T-cell (primary cell): ENCODE measurements at regions not wholly inside any gene's neighbourhood (a gene's known extent, or its start where the extent isn't known, plus 50 kb on each side); places are given as distances from the start of the nearest gene placed in this dataset.

Experiments
- ATAC-seq, 4 experiments: fragments of 200-7000 bp in 3 of 4; fragments of 150-1000 bp in 1 of 4; cut with Tn5 transposase; replicated peaks in 1 of 4; 1 replicate in 3 of 4; 2 replicates in 1 of 4; pipeline ENCODE4 v1.10.0; 2021; ENCODE audit warnings: moderate library complexity in 3 of 4, mild to moderate bottlenecking in 2 of 4, moderate number of reproducible peaks in 1 of 4
- CTCF ChIA-PET, 2 donors: fragments of 300-600 bp; sonication (Branson Sonifier 250); formaldehyde crosslinking; loops; one replicate each; lab custom pipeline; 2022; ENCODE audit warnings: antibody characterized with exemption in 2 of 2; lab: Charles Lee
- POLR2A ChIA-PET, 2 donors: fragments of 300-600 bp; sonication (Branson Sonifier 250); formaldehyde crosslinking; loops; one replicate each; lab custom pipeline; 2022; ENCODE audit warnings: antibody characterized with exemption in 2 of 2; lab: Charles Lee
- DNase-seq, 35 experiments: peaks; one replicate each; pipeline versions ENCODE4 v3.0.0 to v3.0.0-alpha.2; 2013 to 2023
- H3K27ac ChIP-seq: one replicate; pipeline ENCODE4 v1.5.1; 2013; ENCODE audit warnings: low read length
- H3K27me3 ChIP-seq, 2 experiments: replicated peaks in 1 of 2; 1 replicate in 1 of 2; 2 replicates in 1 of 2; pipeline versions ENCODE4 v1.6.1 to v1.7.0; 2013; ENCODE audit warnings: low read length in 1 of 2, mixed read lengths in 1 of 2; ENCODE audit not compliant: control insufficient read depth in 2 of 2, insufficient read depth in 2 of 2; ENCODE audit errors: extremely low read depth in 1 of 2
- H3K36me3 ChIP-seq, 2 donors: 1 replicate in 1 of 2; 2 replicates in 1 of 2; pipeline versions ENCODE4 v1.6.1 to v1.7.0; 2013; ENCODE audit warnings: low read length in 1 of 2; ENCODE audit not compliant: control insufficient read depth in 2 of 2, insufficient read depth in 1 of 2; ENCODE audit errors: extremely low read depth in 1 of 2
- H3K4me1 ChIP-seq, 2 experiments: 1 replicate in 1 of 2; 2 replicates in 1 of 2; pipeline versions ENCODE4 v1.6.1 to v1.7.0; 2013; ENCODE audit warnings: low read length in 2 of 2, mixed read lengths in 1 of 2; ENCODE audit not compliant: insufficient read depth in 2 of 2, control insufficient read depth in 1 of 2; ENCODE audit errors: extremely low read depth in 1 of 2
- H3K4me3 ChIP-seq, 2 donors: 1 replicate in 1 of 2; 2 replicates in 1 of 2; pipeline versions ENCODE4 v1.5.1 to v1.7.0; 2013; ENCODE audit warnings: mild to moderate bottlenecking in 2 of 2, low read length in 1 of 2, moderate library complexity in 1 of 2; ENCODE audit not compliant: control insufficient read depth in 1 of 2; ENCODE audit errors: extremely low read depth in 1 of 2
- H3K9me3 ChIP-seq: 2 replicates; pipeline ENCODE4 v1.7.0; 2013
- H3K27ac Mint-ChIP-seq, 2 donors: one replicate each; pipeline ENCODE4 v1.8.0; 2020 to 2021; ENCODE audit warnings: mild to moderate bottlenecking in 2 of 2, mixed read lengths in 2 of 2
- H3K27me3 Mint-ChIP-seq, 2 donors: one replicate each; pipeline ENCODE4 v1.8.0; 2021 to 2022; ENCODE audit warnings: mixed read lengths in 2 of 2
- H3K36me3 Mint-ChIP-seq: one replicate; pipeline ENCODE4 v1.8.0; 2021; ENCODE audit warnings: mixed read lengths
- H3K4me1 Mint-ChIP-seq, 3 donors: one replicate each; pipeline ENCODE4 v1.8.0; 2020 to 2022; ENCODE audit warnings: mixed read lengths in 3 of 3, mild to moderate bottlenecking in 1 of 3
- H3K4me3 Mint-ChIP-seq, 3 donors: one replicate each; pipeline ENCODE4 v1.8.0; 2020 to 2022; ENCODE audit warnings: mild to moderate bottlenecking in 3 of 3, mixed read lengths in 3 of 3, moderate library complexity in 3 of 3
- H3K9me3 Mint-ChIP-seq, 3 donors: one replicate each; pipeline ENCODE4 v1.8.0; 2020 to 2022; ENCODE audit warnings: mixed read lengths in 3 of 3
- WGBS: methylation state at CpG from one replicate; pipeline ENCODE4 v1.1.5; 2013; ENCODE audit warnings: missing lambda C conversion rate; ENCODE audit not compliant: insufficient coverage; 5-methylcytosine and 5-hydroxymethylcytosine counted together

GRCh38 chr18:61039251-61039650 is 294.0 kb upstream of the CDH20 start:
- Histone ChIP-seq H3K4me3 (no peak overlapping the region), H3K36me3 (no peaks in the 10 kb centered on the region), H3K27ac (no peak overlapping the region), H3K9me3 (no peaks in the 10 kb centered on the region), H3K4me1 (no peaks in the 10 kb centered on the region), H3K27me3 (no peaks in the 10 kb centered on the region)
- CTCF ChIA-PET: no interaction called here
- no peak overlapping the region for H3K27ac Mint-ChIP-seq
- DNase-seq (no peak), ATAC-seq (no peak)
- H3K9me3 Mint-ChIP-seq: peaks cover 2 to 8% (median 4%) of the 10 kb centered on the region in 3 donors
- H3K4me3 Mint-ChIP-seq: no peak overlapping the region
- no peaks in the 10 kb centered on the region for H3K27me3 Mint-ChIP-seq
- 20% methylated on average over 1 of the region's 3 CpGs for WGBS
- H3K36me3 Mint-ChIP-seq: no peaks in the 10 kb centered on the region
- H3K4me1 Mint-ChIP-seq: no peaks in the 10 kb centered on the region
- POLR2A ChIA-PET: no interaction called here

GRCh38 chr18:61047794-61048193 is 285.4 kb upstream of the CDH20 start:
- Mint-ChIP-seq H3K27ac (no peak overlapping the region), H3K27me3 (no peaks in the 10 kb centered on the region), H3K9me3 (peaks cover 7 to 17% (median 8%) of the 10 kb centered on the region in 3 donors), H3K4me1 (no peaks in the 10 kb centered on the region), H3K36me3 (no peaks in the 10 kb centered on the region), H3K4me3 (no peak overlapping the region)
- ChIA-PET POLR2A (no interaction called here), CTCF (no interaction called here)
- 80% methylated on average over 1 of the region's 5 CpGs for WGBS
- DNase-seq (no peak), ATAC-seq (no peak)
- Histone ChIP-seq H3K9me3 (no peaks in the 10 kb centered on the region), H3K27ac (no peak overlapping the region), H3K4me3 (no peak overlapping the region), H3K4me1 (no peaks in the 10 kb centered on the region), H3K36me3 (no peaks in the 10 kb centered on the region), H3K27me3 (no peaks in the 10 kb centered on the region)

- no peaks in the 10 kb centered on the region for H3K36me3 Mint-ChIP-seq
- Histone ChIP-seq H3K4me1 (no peaks in the 10 kb centered on the region), H3K4me3 (no peak overlapping the region), H3K9me3 (no peaks in the 10 kb centered on the region), H3K27ac (no peak overlapping the region), H3K27me3 (no peaks in the 10 kb centered on the region), H3K36me3 (no peaks in the 10 kb centered on the region)
- ChIA-PET CTCF (no interaction called here), POLR2A (no interaction called here)
- H3K27me3 Mint-ChIP-seq: no peaks in the 10 kb centered on the region
- H3K9me3 Mint-ChIP-seq: peaks cover 10 to 13% (median 10%) of the 10 kb centered on the region in 3 donors
- DNase-seq (no peak), ATAC-seq (no peak)
- no peak overlapping the region for H3K27ac Mint-ChIP-seq
- WGBS: no CpG with 5 or more reads among the region's 2 CpGs
- H3K4me3 Mint-ChIP-seq: no peak overlapping the region
- no peaks in the 10 kb centered on the region for H3K4me1 Mint-ChIP-seq
Measured at GRCh38 chr18:61057443-61057842, 275.8 kb upstream of the CDH20 start.

- Histone ChIP-seq H3K27me3 (no peaks in the 10 kb centered on the region), H3K4me3 (no peak overlapping the region), H3K36me3 (no peaks in the 10 kb centered on the region), H3K27ac (no peak overlapping the region), H3K9me3 (no peaks in the 10 kb centered on the region), H3K4me1 (no peaks in the 10 kb centered on the region)
- Mint-ChIP-seq H3K27ac (no peak overlapping the region), H3K36me3 (no peaks in the 10 kb centered on the region), H3K4me1 (no peaks in the 10 kb centered on the region), H3K9me3 (peaks cover 5 to 9% (median 8%) of the 10 kb centered on the region in 3 donors), H3K4me3 (no peak overlapping the region), H3K27me3 (no peaks in the 10 kb centered on the region)
- ATAC-seq (no peak), DNase-seq (no peak)
- CTCF ChIA-PET: no interaction called here
- POLR2A ChIA-PET: no interaction called here
- no CpG with 5 or more reads among the region's 2 CpGs for WGBS
Measured at GRCh38 chr18:61062258-61062657, 271.0 kb upstream of the CDH20 start.

- CTCF ChIA-PET: no interaction called here
- Histone ChIP-seq H3K36me3 (no peaks in the 10 kb centered on the region), H3K4me3 (no peak overlapping the region), H3K27me3 (no peaks in the 10 kb centered on the region), H3K4me1 (no peaks in the 10 kb centered on the region), H3K9me3 (no peaks in the 10 kb centered on the region), H3K27ac (no peak overlapping the region)
- POLR2A ChIA-PET: no interaction called here
- Mint-ChIP-seq H3K9me3 (peaks cover 0 to 8% (median 0%) of the 10 kb centered on the region in 3 donors), H3K36me3 (no peaks in the 10 kb centered on the region), H3K27me3 (no peaks in the 10 kb centered on the region), H3K27ac (no peak overlapping the region), H3K4me3 (no peak overlapping the region), H3K4me1 (no peaks in the 10 kb centered on the region)
- DNase-seq (no peak), ATAC-seq (no peak)
Measured at GRCh38 chr18:61064911-61065310, 268.3 kb upstream of the CDH20 start.

GRCh38 chr18:61076986-61077385 is 256.2 kb upstream of the CDH20 start:
- Histone ChIP-seq H3K9me3 (no peaks in the 10 kb centered on the region), H3K4me3 (no peak overlapping the region), H3K27me3 (no peaks in the 10 kb centered on the region), H3K27ac (no peak overlapping the region), H3K4me1 (no peaks in the 10 kb centered on the region), H3K36me3 (no peaks in the 10 kb centered on the region)
- CTCF ChIA-PET: interaction anchor here in 1 of 2 donors (0.6 kb wide), 1 partner anchor 48 kb away, joined by 3 read pairs; no protein-coding TSS in a partner anchor
- Mint-ChIP-seq H3K4me1 (no peaks in the 10 kb centered on the region), H3K36me3 (no peaks in the 10 kb centered on the region), H3K9me3 (peaks cover 9 to 15% (median 11%) of the 10 kb centered on the region in 3 donors), H3K27me3 (no peaks in the 10 kb centered on the region), H3K27ac (no peak overlapping the region), H3K4me3 (no peak overlapping the region)
- DNase-seq (no peak), ATAC-seq (no peak)
- POLR2A ChIA-PET: no interaction called here
- WGBS: no CpG with 5 or more reads among the region's 2 CpGs

GRCh38 chr18:61079714-61080113 is 253.5 kb upstream of the CDH20 start:
- ATAC-seq (peak in 1 of 4 experiments; percentile 27), DNase-seq (no peak)
- H3K27me3 Mint-ChIP-seq: no peaks in the 10 kb centered on the region
- H3K9me3 Mint-ChIP-seq: peaks cover 0 to 6% (median 4%) of the 10 kb centered on the region in 3 donors
- H3K4me1 Mint-ChIP-seq: no peaks in the 10 kb centered on the region
- no peak overlapping the region for H3K27ac Mint-ChIP-seq
- H3K27ac ChIP-seq: no peak overlapping the region
- H3K4me3 ChIP-seq: no peak overlapping the region
- H3K36me3 ChIP-seq: no peaks in the 10 kb centered on the region
- no peak overlapping the region for H3K4me3 Mint-ChIP-seq
- H3K27me3 ChIP-seq: no peaks in the 10 kb centered on the region
- ChIA-PET POLR2A (no interaction called here), CTCF (interaction anchor here in 1 of 2 donors (0.5 kb wide), 1 partner anchor 773 kb away, joined by 6 read pairs; no protein-coding TSS in a partner anchor)
- 80% methylated on average over 3 of the region's 3 CpGs for WGBS
- no peaks in the 10 kb centered on the region for H3K9me3 ChIP-seq
- H3K36me3 Mint-ChIP-seq: no peaks in the 10 kb centered on the region
- H3K4me1 ChIP-seq: no peaks in the 10 kb centered on the region
